Body of pancreas (tissue), 4 donors: ENCODE measurements at regions not wholly inside any gene's neighbourhood (a gene's known extent, or its start where the extent isn't known, plus 50 kb on each side); places are given as distances from the start of the nearest gene placed in this dataset.

Experiments used
- CTCF ChIP-seq, 7 experiments: fragments of 450-650 bp in 4 of 7; fragments of 200-600 bp in 3 of 7; sonication (generic) in 3 of 7; IDR thresholded peaks; one replicate each; pipeline ENCODE4 v1.5.1; 2016 to 2019; ENCODE audit warnings: antibody characterized with exemption in 7 of 7
- POLR2A ChIP-seq, 3 donors: fragments of 450-650 bp; IDR thresholded peaks; one replicate each; pipeline ENCODE4 v1.6.1; 2016; ENCODE audit warnings: antibody characterized with exemption in 3 of 3, mild to moderate bottlenecking in 2 of 3

- TF ChIP-seq CTCF (IDR thresholded peaks at IDR 0.05) (no peak), POLR2A (IDR thresholded peaks at IDR 0.05) (no peak)
Measured at GRCh38 chr13:40168425-40169166, 497.8 kb downstream of the FOXO1 start.
